Parathyroid adenoma (tissue), 2 donors: ENCODE measurements at regions not wholly inside any gene's neighbourhood (a gene's known extent, or its start where the extent isn't known, plus 50 kb on each side); places are given as distances from the start of the nearest gene placed in this dataset.

ENCODE experiments used
- H2AFZ ChIP-seq: fragments of 300-600 bp; sonication (generic); one replicate; pipeline ENCODE4 v1.7.0; 2017; ENCODE audit warnings: antibody characterized with exemption, mild to moderate bottlenecking
- H3K27ac ChIP-seq: fragments of 300-600 bp; sonication (generic); one replicate; pipeline ENCODE4 v1.7.0; 2017
- H3K27me3 ChIP-seq: fragments of 300-600 bp; sonication (generic); one replicate; pipeline ENCODE4 v1.7.0; 2017; ENCODE audit warnings: low read length; ENCODE audit not compliant: control insufficient read depth, insufficient read depth
- H3K36me3 ChIP-seq: fragments of 300-600 bp; sonication (generic); one replicate; pipeline ENCODE4 v1.7.0; 2017; ENCODE audit warnings: low read length; ENCODE audit not compliant: control insufficient read depth, insufficient read depth
- H3K4me1 ChIP-seq: fragments of 300-600 bp; sonication (generic); one replicate; pipeline ENCODE4 v1.7.0; 2017; ENCODE audit warnings: control low read depth
- H3K4me2 ChIP-seq: fragments of 300-600 bp; sonication (generic); one replicate; pipeline ENCODE4 v1.7.0; 2017; ENCODE audit warnings: low read length
- H3K4me3 ChIP-seq: fragments of 300-600 bp; sonication (generic); one replicate; pipeline ENCODE4 v1.7.0; 2017; ENCODE audit warnings: low read depth, low read length
- H3K79me2 ChIP-seq: fragments of 300-600 bp; sonication (generic); one replicate; pipeline ENCODE4 v1.7.0; 2017; ENCODE audit warnings: control low read depth
- H3K9ac ChIP-seq: fragments of 300-600 bp; sonication (generic); one replicate; pipeline ENCODE4 v1.7.0; 2017; ENCODE audit warnings: mild to moderate bottlenecking
- H3K9me3 ChIP-seq: fragments of 300-600 bp; sonication (generic); one replicate; pipeline ENCODE4 v1.7.0; 2017; ENCODE audit warnings: low read length; ENCODE audit not compliant: control insufficient read depth
- CTCF ChIP-seq: fragments of 300-600 bp; sonication (generic); IDR thresholded peaks from one replicate; pipeline ENCODE4 v1.7.0; 2017; ENCODE audit warnings: antibody characterized with exemption, mild to moderate bottlenecking
- donor health status: primary hyperparathyroidism.

- Histone ChIP-seq H3K4me3 (no peak overlapping the region), H2AFZ (no peak overlapping the region), H3K27me3 (no peaks in the 10 kb centered on the region), H3K79me2 (no peaks in the 10 kb centered on the region), H3K27ac (no peak overlapping the region), H3K4me1 (peaks cover 2% of the 10 kb centered on the region), H3K36me3 (no peaks in the 10 kb centered on the region), H3K9me3 (no peaks in the 10 kb centered on the region), H3K9ac (no peak overlapping the region), H3K4me2 (no peak overlapping the region)
- no peak for TF ChIP-seq CTCF
Observed at GRCh38 chr17:21528031-21528695, 152.0 kb downstream of the KCNJ12 start.

- Histone ChIP-seq H3K9ac (no peak overlapping the region), H2AFZ (no peak overlapping the region), H3K27ac (no peak overlapping the region), H3K36me3 (no peaks in the 10 kb centered on the region), H3K27me3 (no peaks in the 10 kb centered on the region), H3K4me2 (no peak overlapping the region), H3K79me2 (no peaks in the 10 kb centered on the region), H3K9me3 (no peaks in the 10 kb centered on the region), H3K4me3 (no peak overlapping the region), H3K4me1 (no peaks in the 10 kb centered on the region)
- TF ChIP-seq CTCF = no peak
Observed at GRCh38 chr17:21530311-21530710, 154.2 kb downstream of the KCNJ12 start.

- Histone ChIP-seq H3K4me1 (no peaks in the 10 kb centered on the region), H3K27ac (no peak overlapping the region), H3K79me2 (no peaks in the 10 kb centered on the region), H3K27me3 (no peaks in the 10 kb centered on the region), H3K36me3 (no peaks in the 10 kb centered on the region), H3K4me3 (no peak overlapping the region), H3K9ac (no peak overlapping the region), H3K4me2 (no peak overlapping the region), H2AFZ (no peak overlapping the region), H3K9me3 (no peaks in the 10 kb centered on the region)
- no peak for TF ChIP-seq CTCF
Observed at GRCh38 chr17:21530841-21531240, 154.7 kb downstream of the KCNJ12 start.

GRCh38 chr17:21532763-21533385 lies 156.7 kb downstream of the KCNJ12 start:
- Histone ChIP-seq H3K4me2 (no peak overlapping the region), H3K79me2 (no peaks in the 10 kb centered on the region), H3K4me3 (no peak overlapping the region), H2AFZ (no peak overlapping the region), H3K4me1 (no peaks in the 10 kb centered on the region), H3K27ac (no peak overlapping the region), H3K36me3 (no peaks in the 10 kb centered on the region), H3K9ac (no peak overlapping the region), H3K9me3 (no peaks in the 10 kb centered on the region), H3K27me3 (no peaks in the 10 kb centered on the region)
- TF ChIP-seq CTCF = no peak
